Tongue (tissue), 1 donor: ENCODE measurements at regions not wholly inside any gene's neighbourhood (a gene's known extent, or its start where the extent isn't known, plus 50 kb on each side); places are given as distances from the start of the nearest gene placed in this dataset.
"Not testable (repeated sequence)": the region's sequence is repeated elsewhere in the genome, so short reads cannot be mapped to it uniquely, and the experiment has no call there.

ENCODE experiments used
- DNase-seq: peaks from one replicate; pipeline ENCODE4 v3.0.0-alpha.2; 2015

DNA sequence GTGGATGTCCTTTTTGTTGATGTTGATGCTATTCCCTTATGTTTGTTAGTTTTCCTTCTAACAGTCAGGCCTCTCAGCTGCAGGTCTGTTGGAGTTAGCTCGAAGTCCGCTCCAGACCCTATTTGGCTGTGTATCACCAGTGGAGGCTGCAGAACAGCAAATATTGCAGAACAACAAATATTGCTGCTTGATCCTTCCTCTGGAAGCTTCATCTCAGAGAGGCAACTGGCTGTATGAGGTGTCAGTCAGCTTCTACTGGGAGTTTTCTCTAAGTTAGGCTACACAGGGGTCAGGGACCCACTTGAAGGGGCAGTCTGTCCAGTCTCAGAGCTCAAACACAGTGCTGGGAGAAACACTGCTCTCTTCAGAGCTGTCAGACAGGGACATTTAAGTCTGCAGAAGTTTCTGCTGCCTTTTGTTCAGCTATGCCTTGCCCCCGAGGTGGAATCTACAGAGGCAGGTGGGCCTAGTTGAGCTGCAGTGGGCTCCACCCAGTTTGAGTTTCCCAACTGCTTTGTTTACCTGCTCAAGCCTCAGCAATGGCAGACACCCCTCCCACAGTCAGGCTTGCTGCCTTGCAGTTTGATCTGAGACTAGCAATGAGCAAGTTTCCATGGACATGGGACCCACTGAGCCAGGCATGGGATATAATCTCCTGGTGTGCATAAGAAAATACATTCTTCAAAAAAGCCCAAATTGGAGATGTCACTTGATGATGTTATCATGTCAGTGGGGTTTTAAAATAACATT, 99.5 kb downstream of the KDM5D start:
- DNase-seq: no peak

DNA sequence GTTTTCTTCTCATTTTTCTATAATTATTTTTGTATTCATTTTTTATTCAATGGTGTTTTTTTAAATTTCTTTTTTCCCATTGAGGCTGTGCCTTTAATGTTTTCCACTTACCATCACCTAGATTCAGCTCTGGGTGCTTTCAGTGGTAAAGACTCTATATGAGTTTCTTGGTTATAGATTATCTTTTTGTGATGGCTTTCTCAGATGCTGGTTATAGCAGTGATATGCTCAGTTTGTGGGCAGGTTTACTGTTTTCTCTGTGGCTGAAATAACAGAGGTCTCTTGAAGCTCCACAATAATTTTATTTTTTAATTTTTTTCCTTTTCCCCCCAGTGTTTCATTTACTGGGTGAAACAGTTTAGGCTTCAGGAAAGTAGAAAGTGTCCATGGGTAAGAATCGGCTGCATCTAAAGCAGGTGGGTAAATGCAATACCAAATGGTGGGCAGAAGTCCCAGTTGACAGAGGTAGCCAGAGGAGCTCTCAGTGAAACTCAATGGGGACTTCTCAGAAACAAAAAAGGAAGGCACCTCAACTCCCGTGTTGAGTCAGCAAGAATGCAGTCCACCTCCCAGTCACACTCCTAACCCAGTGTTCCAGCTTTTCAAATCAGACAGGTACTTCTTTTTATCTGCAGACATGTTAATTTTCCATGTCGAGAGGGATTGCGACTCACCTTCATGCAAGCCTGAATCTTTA, 106.7 kb downstream of the KDM5D start:
- DNase-seq: no peak

DNA sequence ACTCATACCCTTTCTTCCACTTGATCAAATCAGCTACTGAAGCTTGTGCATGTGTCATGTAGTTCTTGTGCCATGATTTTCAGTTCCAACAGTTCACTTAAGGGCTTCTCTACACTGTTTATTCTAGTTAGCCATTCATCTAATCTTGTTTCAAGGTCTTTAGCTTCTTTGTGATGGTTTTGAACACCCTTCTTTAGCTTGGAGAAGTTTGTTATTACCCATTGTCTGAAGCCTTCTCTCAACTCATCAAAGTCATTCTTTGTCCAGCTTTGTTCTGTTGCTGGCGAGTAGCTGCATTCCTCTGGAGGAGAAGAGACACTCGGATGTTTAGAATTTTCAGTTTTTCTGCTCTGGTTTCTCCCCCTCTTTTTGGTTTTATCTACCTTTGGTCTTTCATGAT, 115.6 kb downstream of the KDM5D start:
- no peak for DNase-seq

DNA sequence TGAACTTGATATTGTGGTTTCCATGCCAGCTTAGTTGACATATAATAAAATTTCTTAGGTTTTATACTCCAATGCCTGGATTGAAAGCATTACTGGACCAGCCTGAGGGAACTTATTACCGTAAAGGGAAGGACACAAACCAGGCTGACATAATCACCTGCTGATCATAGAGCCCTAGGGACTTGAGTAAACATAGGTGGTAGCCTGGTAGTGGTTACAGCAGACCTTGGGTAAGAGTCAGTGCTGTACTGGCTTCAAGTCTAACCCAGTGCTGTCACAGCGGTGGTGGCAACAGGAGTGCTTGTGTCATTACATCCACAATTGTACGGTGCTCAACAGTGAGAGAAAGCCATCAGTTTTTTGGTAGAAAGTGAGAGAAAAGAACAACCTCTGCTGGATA, 122.1 kb downstream of the KDM5D start:
- DNase-seq: no peak

DNA sequence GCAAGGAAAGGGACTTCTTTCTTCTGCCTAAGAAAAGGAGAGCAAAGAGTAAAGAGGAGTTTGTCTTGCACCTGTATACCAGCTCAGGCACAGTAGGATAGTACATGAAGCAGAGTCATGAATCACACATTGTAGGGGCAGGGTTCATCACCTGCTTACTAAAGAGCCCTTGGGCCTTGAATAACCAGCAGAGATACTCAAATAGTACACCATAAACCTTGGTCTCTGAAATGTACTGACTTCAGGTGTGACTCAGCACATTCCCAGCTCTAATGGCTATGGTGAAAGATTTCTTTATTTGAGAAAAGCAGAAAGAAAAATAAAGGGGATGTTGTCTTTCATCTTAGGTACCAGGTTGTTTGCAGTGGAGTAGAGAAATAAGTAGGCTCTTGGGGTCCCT, 122.8 kb downstream of the KDM5D start:
- no peak for DNase-seq

DNA sequence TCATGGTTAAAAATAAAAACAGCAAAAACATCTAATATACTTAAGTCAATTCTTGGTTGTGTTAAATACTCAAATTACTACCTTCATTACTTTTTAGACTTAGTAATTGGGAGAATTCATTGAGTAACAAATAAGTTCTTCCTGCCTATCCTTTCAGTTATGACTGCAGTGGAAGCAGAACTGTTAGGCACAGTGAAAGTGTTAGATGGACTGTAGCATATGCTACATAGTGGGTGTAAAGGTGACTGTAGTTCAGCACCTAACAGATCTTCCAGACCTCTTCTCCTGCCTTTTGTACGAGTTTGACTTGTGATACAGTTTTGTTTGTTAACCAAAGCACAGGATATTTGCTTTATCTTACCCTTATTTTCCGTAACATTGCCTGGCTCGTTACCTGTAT, 143.4 kb downstream of the KDM5D start:
- no peak for DNase-seq

DNA sequence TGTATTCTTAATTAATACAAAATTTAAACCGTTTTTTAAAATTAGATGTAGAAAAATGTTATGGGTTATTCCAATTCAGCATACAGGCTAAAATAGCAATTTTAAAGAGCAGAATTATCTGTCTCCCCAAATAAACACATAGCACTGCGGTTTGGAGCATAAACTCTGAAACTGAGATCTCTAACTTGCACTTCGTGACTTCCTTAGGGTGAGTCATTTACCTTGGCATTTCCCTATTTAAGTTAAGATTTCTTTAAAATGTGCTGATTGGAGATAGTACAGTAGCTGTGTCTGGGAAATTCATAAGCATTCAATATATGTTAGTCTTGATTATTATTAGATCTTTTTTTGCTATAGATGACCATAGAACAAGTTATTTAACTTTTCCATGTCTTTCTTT, 143.8 kb downstream of the KDM5D start:
- no peak for DNase-seq

DNA sequence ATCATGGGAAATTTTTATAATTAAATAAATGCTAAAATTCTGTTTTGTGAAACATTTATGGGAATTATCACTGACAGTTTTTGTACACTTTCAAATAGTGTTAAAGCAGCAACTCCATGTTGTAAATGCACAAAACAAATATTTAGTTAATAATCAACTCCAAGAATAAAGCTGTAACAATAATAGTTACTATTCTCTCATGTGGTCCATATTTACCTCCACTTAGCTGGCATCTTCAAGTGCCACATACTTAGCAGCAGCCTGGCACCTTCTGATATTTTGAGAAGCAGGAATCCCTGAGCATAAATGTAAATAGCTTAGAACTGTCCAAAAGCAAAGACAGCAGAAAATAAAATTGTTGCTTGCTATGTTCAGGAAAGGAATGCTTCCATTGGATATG, 154.3 kb downstream of the KDM5D start:
- DNase-seq: no peak

DNA sequence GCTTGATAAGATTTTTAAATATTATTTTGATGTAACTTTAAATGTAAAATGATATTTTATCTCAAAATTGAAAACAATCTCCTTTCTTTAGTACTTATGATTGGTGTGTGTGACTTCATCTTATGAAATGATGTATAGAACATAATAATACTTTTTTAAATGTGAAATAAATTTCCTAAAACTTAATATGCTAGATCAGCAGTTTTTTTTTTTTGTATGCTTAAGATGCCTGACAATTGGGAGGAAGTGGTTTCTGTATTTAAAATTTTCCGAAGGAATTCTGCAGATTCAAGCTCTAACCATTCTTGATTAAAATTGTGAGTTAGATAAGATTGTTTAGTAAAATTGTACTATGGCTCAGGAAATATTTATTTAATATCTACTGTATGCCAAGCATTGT, 154.9 kb downstream of the KDM5D start:
- no peak for DNase-seq

DNA sequence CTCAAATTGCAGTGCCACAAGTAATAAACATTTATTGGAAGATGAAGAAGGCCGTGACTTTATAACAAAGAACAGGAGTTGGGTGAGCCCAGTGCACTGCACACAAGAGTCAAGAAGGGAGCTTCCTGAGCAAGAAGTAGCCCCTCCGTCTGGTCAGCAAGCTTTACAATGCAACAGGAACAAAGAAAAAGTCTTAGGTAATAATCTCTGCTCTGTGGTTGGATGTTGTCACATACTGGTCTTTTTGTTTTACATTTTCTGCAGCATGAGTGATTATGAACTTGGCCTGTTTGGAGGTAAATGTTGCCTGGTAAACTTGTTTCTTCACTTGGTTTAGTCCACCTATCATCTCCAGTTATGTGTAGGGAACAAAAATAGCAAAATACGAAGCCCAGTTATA, 157.2 kb downstream of the KDM5D start:
- DNase-seq: no peak

DNA sequence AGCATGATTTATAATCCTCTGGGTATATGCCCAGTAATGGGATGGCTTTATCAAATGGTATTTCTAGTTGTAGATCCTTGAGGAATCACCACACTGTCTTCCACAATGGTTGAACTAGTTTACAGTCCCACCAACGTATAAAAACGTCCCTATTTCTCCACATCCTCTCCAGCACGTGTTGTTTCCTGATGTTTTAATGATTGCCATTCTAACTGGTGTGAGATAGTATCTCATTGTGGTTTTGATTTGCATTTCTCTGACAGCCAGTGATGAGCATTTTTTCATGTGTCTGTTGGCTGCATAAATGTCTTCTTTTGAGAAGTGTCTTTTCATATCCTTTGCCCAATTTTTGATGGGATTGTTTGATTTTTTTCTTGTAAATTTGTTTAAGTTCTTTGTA, 163.5 kb downstream of the KDM5D start:
- DNase-seq: not testable (repeated sequence)

DNA sequence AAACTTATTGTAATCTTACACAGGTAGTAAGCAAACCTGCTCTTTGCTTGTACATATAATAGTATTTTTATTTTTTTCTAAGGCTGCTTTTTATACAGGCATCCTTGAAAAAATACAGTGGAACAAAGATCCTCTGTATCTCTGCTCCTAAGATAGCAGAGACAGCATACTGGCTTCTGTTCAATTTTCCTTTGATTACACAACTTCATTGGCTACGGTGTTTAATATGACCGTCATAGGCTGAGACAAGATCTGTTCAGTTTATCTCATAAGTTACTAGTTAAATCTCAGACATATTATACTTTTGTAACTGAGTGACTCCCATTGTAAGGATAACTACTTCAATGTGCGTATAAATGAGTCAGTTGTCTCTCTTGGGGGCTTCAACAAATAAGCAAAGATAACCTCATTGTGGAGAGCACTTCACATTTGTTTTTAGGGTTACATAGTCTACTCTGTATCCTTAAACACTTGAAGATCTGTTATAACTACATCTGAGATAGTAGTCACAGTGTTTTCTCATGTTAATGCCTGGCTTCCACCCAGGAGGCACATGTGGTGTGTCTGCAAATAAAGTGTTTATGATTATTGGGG, 166.1 kb downstream of the KDM5D start:
- no peak for DNase-seq

DNA sequence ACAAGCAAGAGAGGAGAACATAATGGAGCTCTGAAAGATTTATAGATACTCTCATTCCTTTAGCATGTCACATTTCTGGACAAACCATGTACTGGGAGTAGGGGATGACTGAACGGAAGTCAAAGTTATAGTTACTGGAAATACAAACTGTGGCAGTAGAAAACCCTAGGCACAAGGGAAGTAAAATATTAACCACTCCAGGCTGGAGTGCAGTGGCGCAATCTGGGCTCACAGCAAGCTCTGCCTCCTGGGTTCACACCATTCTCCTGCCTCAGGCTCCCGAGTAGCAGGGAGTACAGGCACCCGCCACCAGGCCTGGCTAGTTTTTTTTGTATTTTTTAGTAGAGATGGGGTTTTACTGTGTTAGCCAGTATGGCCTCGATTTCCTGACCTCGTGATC, 167.3 kb downstream of the KDM5D start:
- DNase-seq: no peak

DNA sequence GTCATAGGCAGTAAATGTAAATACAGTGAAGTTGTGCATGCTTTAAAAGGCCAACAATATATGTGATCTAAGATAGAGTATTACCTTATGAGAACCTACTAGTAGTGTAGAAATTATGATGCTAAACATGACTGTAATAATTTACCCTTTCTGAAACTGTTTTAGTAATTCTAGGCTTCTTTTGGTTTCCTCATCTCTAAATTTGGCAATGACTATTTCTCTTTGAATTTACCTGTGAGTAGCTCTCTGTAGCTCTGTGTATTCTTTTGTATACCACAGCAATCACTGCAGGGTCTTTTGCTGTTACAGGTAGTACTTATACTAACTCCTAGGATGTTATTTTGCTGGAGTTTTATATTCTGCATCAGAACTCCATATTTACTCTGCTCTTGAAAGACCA, 169.6 kb downstream of the KDM5D start:
- no peak for DNase-seq

DNA sequence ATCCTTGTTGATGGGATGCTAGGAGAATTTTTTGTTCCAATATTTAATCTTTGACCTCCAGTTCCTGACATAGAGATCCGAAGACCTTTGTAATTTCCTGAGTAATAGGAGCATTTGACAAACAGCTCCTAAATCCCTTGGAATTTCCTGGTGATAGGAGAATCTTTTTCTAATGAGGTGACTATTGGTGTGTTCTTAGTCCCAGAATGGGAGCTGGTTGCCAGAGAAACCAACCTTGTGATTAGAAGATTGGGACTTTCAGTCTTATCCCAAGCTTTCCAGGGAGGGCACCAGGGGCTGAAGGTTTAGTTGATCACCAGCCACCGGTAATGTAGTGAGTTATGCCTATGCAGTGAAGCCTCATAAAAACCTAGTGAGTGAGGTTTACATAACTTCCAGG, 170.9 kb downstream of the KDM5D start:
- DNase-seq: no peak

DNA sequence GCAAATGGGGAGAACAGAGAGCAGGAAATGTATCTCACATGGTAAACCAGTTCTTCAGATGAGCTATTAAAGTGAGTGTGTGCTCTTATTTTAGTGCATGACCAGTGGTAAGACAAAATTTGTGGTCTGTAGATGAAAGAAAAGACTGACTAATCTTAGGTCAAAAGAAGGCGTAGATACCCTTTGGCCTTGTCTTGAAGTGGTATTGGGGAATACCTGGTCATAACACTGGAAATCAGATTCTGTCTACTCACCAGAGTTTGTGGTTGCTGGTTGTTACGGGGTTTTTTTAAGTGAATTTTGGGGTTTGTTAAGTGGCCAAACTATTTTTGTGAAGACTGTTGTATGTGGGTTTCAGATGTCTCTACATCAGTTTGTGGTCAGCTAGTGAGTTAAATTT, 173.5 kb downstream of the KDM5D start:
- no peak for DNase-seq

DNA sequence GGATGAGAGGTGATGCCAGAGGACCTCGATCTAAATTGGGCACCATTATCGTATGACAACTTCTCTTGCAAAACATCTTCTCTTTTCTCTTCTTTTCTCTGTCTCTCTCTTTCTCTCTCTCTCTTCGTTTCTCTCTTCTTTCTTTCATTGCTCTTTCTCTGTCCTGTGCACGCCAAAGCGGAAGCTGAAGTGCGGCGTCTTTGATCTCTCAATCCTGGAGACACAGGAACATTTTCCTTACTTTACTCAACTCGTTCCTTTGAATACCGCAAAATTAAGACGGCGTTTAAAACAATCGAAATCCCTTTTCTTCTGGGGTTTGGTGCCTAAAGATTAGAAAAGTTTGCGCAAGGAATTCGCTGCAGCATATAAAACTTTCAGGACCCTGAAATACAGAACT, 176.6 kb downstream of the KDM5D start:
- peak; percentile 33 for DNase-seq

DNA sequence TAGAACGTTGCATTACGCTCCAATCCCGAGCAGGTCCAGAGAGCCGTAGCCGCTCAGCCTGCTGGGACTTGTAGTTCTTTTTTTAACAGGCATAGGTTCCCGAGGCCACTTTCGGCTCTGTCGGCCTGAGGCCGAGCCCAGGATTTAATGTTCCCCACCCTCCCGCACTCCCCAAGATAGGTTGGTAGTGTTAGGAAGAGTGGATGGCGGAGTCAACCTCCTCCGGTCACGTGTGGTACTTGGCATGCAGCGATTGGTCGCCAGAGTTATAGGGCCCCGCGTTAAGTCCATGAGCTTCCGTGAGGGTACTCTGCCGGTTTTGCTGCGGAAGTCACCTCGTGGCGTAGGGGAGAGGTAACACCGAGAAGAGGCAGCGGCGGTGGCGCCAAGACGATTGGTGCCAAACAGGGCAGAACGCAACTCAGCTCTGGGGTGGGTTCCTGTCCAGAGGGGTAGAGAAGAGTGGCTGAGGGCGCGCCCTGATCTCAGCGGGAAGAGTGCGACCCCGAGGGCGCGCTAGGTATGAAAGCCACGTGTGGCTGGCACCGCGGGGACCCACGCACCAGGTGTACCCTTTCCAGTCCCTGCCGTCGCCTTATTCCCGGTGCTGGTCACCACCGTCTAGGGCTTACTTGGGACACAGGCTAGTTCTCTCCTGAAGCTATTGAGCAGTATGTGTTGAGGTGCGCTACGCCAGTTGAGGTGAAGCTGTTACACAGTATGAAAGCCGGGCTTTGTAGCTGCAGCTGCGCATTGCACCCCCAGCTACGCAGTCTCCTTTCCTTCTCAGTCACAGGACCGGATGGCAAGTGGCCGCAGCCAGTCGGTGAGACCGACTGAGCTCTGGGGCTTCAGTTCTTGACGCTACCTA, 177.2 kb downstream of the KDM5D start:
- DNase-seq: peak; percentile 96

DNA sequence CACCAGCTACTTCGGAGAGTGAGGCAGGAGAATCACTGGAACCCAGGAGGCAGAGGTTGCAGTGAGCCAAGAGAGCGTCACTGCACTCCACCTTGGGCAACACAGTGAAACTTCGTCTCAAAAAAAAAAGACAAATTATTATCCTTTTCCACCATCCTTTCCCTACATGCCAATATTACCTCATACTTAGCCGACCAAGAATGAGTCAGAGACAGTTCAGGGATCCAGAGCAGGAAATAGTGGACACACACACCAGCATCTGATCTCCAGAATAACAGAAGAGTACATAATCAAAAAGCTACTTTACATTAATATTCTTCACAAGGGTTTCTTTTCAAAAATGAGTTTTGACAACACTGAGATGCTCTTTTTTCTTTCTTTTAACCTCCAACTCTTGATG, 185.4 kb downstream of the KDM5D start:
- DNase-seq: no peak

DNA sequence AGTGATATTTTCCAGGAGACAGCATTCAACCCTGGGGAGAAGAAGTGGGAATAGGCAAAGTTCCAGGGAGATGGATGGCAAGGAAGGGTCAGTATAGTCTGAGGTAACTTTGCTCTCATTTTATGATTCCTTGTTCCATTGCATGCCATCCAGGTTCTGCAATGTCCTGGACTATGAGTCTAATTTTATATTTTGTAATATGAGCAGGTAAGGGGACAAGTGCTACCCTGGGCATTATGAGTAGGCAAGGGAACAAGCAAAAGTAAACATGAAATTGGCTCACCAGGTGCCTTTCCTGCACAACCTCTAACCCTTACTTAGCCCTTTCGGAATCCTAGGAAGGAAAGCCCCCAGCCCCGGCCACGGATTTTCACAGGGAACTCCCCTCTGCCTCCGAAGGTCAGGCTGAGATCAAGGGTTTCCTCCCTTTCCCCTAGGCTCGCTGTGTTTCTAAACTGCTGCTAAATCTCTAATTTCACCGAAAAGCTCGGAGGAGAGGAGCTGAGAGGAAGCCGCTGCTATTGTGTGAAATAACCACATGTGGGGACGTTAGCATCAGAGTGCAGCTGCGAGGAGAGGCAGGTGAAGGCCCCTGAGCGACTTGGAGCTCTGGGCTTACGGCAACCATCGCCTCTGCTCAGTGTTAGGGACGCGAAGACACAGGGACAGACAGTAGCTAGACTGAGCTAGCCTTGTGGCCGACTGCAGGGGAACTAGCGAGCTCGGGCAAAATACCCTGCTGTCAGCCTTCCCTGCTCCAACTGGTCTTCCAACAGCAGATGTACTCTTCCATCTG, 194.7 kb downstream of the KDM5D start:
- no peak for DNase-seq

DNA sequence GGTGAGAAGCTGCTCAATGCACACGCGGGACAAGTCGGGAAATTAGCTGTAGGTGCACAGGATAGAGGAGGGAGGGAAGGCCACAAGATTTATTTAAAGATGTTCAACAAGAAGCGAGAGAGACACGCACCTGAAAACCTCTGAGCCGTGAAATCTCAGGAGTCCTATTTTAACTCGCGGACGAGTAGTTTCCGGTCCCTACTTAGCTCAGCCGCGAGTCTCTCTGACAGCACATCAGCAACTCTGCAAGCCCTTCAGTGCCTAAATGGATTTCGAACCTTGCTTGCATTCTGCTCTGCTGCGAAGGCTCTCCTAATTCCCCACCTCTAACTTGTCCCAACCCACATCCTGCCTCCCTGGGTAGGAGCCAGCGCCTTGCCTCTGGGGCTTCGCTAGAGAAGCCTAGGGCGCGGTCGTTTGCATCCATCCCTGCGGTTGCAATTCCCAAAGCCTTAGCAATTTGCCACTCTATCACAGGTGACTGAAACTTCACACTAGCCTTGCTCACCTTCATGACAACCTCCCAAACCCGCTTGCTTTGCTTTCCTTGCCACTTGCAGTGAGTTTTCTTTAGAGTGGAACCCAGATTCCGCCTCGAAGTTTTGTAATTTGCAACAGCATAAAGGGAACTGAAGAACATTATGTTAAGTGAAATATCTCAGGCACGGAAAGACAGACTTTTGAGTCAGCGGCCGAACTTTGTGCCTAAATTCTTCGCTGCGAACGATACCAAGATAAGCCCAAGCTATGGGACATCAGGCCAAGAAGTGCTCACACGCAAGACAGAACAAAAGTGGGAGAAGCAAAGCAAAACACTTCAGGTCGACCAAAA, 202.8 kb downstream of the KDM5D start:
- no peak for DNase-seq
